ENCODE measurements at regions not wholly inside any gene's neighbourhood (a gene's known extent, or its start where the extent isn't known, plus 50 kb on each side); places are given as distances from the start of the nearest gene placed in this dataset.

GRCh38 chr1:117295001-117295400, 72.2 kb upstream of the MAN1A2 start:
- Histone ChIP-seq H3K27me3 (replicated peaks in 1 of 2; ENCODE audit: control insufficient read depth in 2 of 2, extremely low read depth in 1 of 2, insufficient read depth in 2 of 2, low read length in 1 of 2) (peaks cover 0 to 4% of the 10 kb centered on the region in 2 experiments), H3K36me3 (ENCODE audit: control insufficient read depth in 2 of 2, extremely low read depth in 1 of 2, insufficient read depth in 1 of 2, low read length in 1 of 2) (no peaks in the 10 kb centered on the region), H3K4me1 (ENCODE audit: control insufficient read depth in 1 of 2, extremely low read depth in 1 of 2, insufficient read depth in 2 of 2, low read length in 2 of 2) (no peaks in the 10 kb centered on the region), H3K27ac (ENCODE audit: low read length) (no peak overlapping the region), H3K9me3 (no peaks in the 10 kb centered on the region), H3K4me3 (ENCODE audit: control insufficient read depth in 1 of 2, extremely low read depth in 1 of 2, low read length in 1 of 2) (no peak overlapping the region)
- Mint-ChIP-seq H3K4me3 (no peak overlapping the region), H3K9me3 (no peaks in the 10 kb centered on the region), H3K4me1 (no peaks in the 10 kb centered on the region), H3K27ac (no peak overlapping the region), H3K36me3 (no peaks in the 10 kb centered on the region), H3K27me3 (peaks cover 0 to 3% of the 10 kb centered on the region in 2 donors)
- DNase-seq (no peak), ATAC-seq (replicated peaks in 1 of 4) (no peak)
- ChIA-PET POLR2A (no interaction called here), CTCF (no interaction called here)
- 70% methylated on average over 1 of the region's 2 CpGs for WGBS (ENCODE audit: insufficient coverage)

- no peaks in the 10 kb centered on the region for H3K27me3 ChIP-seq (replicated peaks in 1 of 2; ENCODE audit: control insufficient read depth in 2 of 2, extremely low read depth in 1 of 2, insufficient read depth in 2 of 2, low read length in 1 of 2)
- no peak overlapping the region for H3K4me3 ChIP-seq (ENCODE audit: control insufficient read depth in 1 of 2, extremely low read depth in 1 of 2, low read length in 1 of 2)
- no peaks in the 10 kb centered on the region for H3K9me3 Mint-ChIP-seq
- H3K4me1 ChIP-seq (ENCODE audit: control insufficient read depth in 1 of 2, extremely low read depth in 1 of 2, insufficient read depth in 2 of 2, low read length in 2 of 2) = no peaks in the 10 kb centered on the region
- peaks cover 1 to 3% of the 10 kb centered on the region in 2 donors for H3K27me3 Mint-ChIP-seq
- no peak for ATAC-seq (replicated peaks in 1 of 4)
- H3K36me3 ChIP-seq (ENCODE audit: control insufficient read depth in 2 of 2, extremely low read depth in 1 of 2, insufficient read depth in 1 of 2, low read length in 1 of 2) = no peaks in the 10 kb centered on the region
- no peaks in the 10 kb centered on the region for H3K4me1 Mint-ChIP-seq
- POLR2A ChIA-PET = no interaction called here
- H3K27ac ChIP-seq (ENCODE audit: low read length) = no peak overlapping the region
- H3K9me3 ChIP-seq = no peaks in the 10 kb centered on the region
- no peak for DNase-seq
- H3K36me3 Mint-ChIP-seq = no peaks in the 10 kb centered on the region
- H3K4me3 Mint-ChIP-seq = no peak overlapping the region
- H3K27ac Mint-ChIP-seq = no peak overlapping the region
- CTCF ChIA-PET = no interaction called here
These were observed 76.4 kb upstream of the MAN1A2 start for GRCh38 chr1:117290890-117291289.

- no peak overlapping the region for H3K4me3 ChIP-seq (ENCODE audit: control insufficient read depth in 1 of 2, extremely low read depth in 1 of 2, low read length in 1 of 2)
- no peak overlapping the region for H3K27ac Mint-ChIP-seq
- H3K36me3 Mint-ChIP-seq = no peaks in the 10 kb centered on the region
- POLR2A ChIA-PET = no interaction called here
- DNase-seq (no peak), ATAC-seq (replicated peaks in 1 of 4) (no peak)
- no peaks in the 10 kb centered on the region for H3K4me1 ChIP-seq (ENCODE audit: control insufficient read depth in 1 of 2, extremely low read depth in 1 of 2, insufficient read depth in 2 of 2, low read length in 2 of 2)
- no peaks in the 10 kb centered on the region for H3K4me1 Mint-ChIP-seq
- no CpG with 5 or more reads among the region's 3 CpGs for WGBS (ENCODE audit: insufficient coverage)
- peaks cover 0 to 1% of the 10 kb centered on the region in 2 donors for H3K27me3 Mint-ChIP-seq
- CTCF ChIA-PET = no interaction called here
- H3K9me3 Mint-ChIP-seq = no peaks in the 10 kb centered on the region
- H3K27me3 ChIP-seq (replicated peaks in 1 of 2; ENCODE audit: control insufficient read depth in 2 of 2, extremely low read depth in 1 of 2, insufficient read depth in 2 of 2, low read length in 1 of 2) = no peaks in the 10 kb centered on the region
- no peak overlapping the region for H3K4me3 Mint-ChIP-seq
- no peaks in the 10 kb centered on the region for H3K36me3 ChIP-seq (ENCODE audit: control insufficient read depth in 2 of 2, extremely low read depth in 1 of 2, insufficient read depth in 1 of 2, low read length in 1 of 2)
- no peaks in the 10 kb centered on the region for H3K9me3 ChIP-seq
- H3K27ac ChIP-seq (ENCODE audit: low read length) = no peak overlapping the region
These were observed 77.9 kb upstream of the MAN1A2 start for GRCh38 chr1:117289316-117289870.

GRCh38 chr1:117286562-117286961, 75.8 kb upstream of the VTCN1 start:
- H3K9me3 ChIP-seq = no peaks in the 10 kb centered on the region
- H3K36me3 Mint-ChIP-seq = no peaks in the 10 kb centered on the region
- H3K36me3 ChIP-seq (ENCODE audit: control insufficient read depth in 2 of 2, extremely low read depth in 1 of 2, insufficient read depth in 1 of 2, low read length in 1 of 2) = no peaks in the 10 kb centered on the region
- no CpG with 5 or more reads among the region's 2 CpGs for WGBS (ENCODE audit: insufficient coverage)
- CTCF ChIA-PET = interaction anchor here in 1 of 2 donors (0.8 kb wide), 1 partner anchor 1587 kb away, joined by 5 read pairs; no protein-coding TSS in a partner anchor
- H3K4me3 Mint-ChIP-seq = no peak overlapping the region
- no peaks in the 10 kb centered on the region for H3K4me1 Mint-ChIP-seq
- no peak overlapping the region for H3K27ac Mint-ChIP-seq
- no peak overlapping the region for H3K27ac ChIP-seq (ENCODE audit: low read length)
- H3K27me3 Mint-ChIP-seq = peaks cover 0 to 1% of the 10 kb centered on the region in 2 donors
- no peaks in the 10 kb centered on the region for H3K27me3 ChIP-seq (replicated peaks in 1 of 2; ENCODE audit: control insufficient read depth in 2 of 2, extremely low read depth in 1 of 2, insufficient read depth in 2 of 2, low read length in 1 of 2)
- DNase-seq (no peak), ATAC-seq (replicated peaks in 1 of 4) (no peak)
- no peak overlapping the region for H3K4me3 ChIP-seq (ENCODE audit: control insufficient read depth in 1 of 2, extremely low read depth in 1 of 2, low read length in 1 of 2)
- H3K4me1 ChIP-seq (ENCODE audit: control insufficient read depth in 1 of 2, extremely low read depth in 1 of 2, insufficient read depth in 2 of 2, low read length in 2 of 2) = no peaks in the 10 kb centered on the region
- POLR2A ChIA-PET = no interaction called here
- H3K9me3 Mint-ChIP-seq = no peaks in the 10 kb centered on the region

GRCh38 chr1:117286145-117286544, 75.4 kb upstream of the VTCN1 start:
- H3K4me1 Mint-ChIP-seq = no peaks in the 10 kb centered on the region
- no peak for DNase-seq
- POLR2A ChIA-PET = no interaction called here
- WGBS (ENCODE audit: insufficient coverage) = no CpG with 5 or more reads among the region's 1 CpG
- Histone ChIP-seq H3K4me3 (ENCODE audit: control insufficient read depth in 1 of 2, extremely low read depth in 1 of 2, low read length in 1 of 2) (no peak overlapping the region), H3K4me1 (ENCODE audit: control insufficient read depth in 1 of 2, extremely low read depth in 1 of 2, insufficient read depth in 2 of 2, low read length in 2 of 2) (no peaks in the 10 kb centered on the region), H3K27ac (ENCODE audit: low read length) (no peak overlapping the region), H3K27me3 (replicated peaks in 1 of 2; ENCODE audit: control insufficient read depth in 2 of 2, extremely low read depth in 1 of 2, insufficient read depth in 2 of 2, low read length in 1 of 2) (no peaks in the 10 kb centered on the region), H3K36me3 (ENCODE audit: control insufficient read depth in 2 of 2, extremely low read depth in 1 of 2, insufficient read depth in 1 of 2, low read length in 1 of 2) (no peaks in the 10 kb centered on the region), H3K9me3 (no peaks in the 10 kb centered on the region)
- H3K4me3 Mint-ChIP-seq = no peak overlapping the region
- no peak for ATAC-seq (replicated peaks in 1 of 4)
- CTCF ChIA-PET = interaction anchor here (0.7 to 0.8 kb wide), 2 partner anchors 24 to 1587 kb away, joined by 5 to 7 read pairs; no protein-coding TSS in a partner anchor
- peaks cover 0 to 1% of the 10 kb centered on the region in 2 donors for H3K27me3 Mint-ChIP-seq
- no peaks in the 10 kb centered on the region for H3K9me3 Mint-ChIP-seq
- no peaks in the 10 kb centered on the region for H3K36me3 Mint-ChIP-seq
- no peak overlapping the region for H3K27ac Mint-ChIP-seq

- CTCF ChIA-PET = interaction anchor here (0.6 to 1.1 kb wide), 2 partner anchors 20 to 261 kb away, joined by 3 to 4 read pairs; no protein-coding TSS in a partner anchor
- H3K27me3 Mint-ChIP-seq = peaks cover 0 to 1% of the 10 kb centered on the region in 2 donors
- no peaks in the 10 kb centered on the region for H3K36me3 Mint-ChIP-seq
- H3K27me3 ChIP-seq (replicated peaks in 1 of 2; ENCODE audit: control insufficient read depth in 2 of 2, extremely low read depth in 1 of 2, insufficient read depth in 2 of 2, low read length in 1 of 2) = no peaks in the 10 kb centered on the region
- no peaks in the 10 kb centered on the region for H3K9me3 Mint-ChIP-seq
- ATAC-seq (replicated peaks in 1 of 4) = no peak
- no peak overlapping the region for H3K27ac Mint-ChIP-seq
- H3K4me3 Mint-ChIP-seq = no peak overlapping the region
- H3K27ac ChIP-seq (ENCODE audit: low read length) = no peak overlapping the region
- no peaks in the 10 kb centered on the region for H3K4me1 Mint-ChIP-seq
- DNase-seq = peak in 1 of 35 experiments; percentile 5
- no peak overlapping the region for H3K4me3 ChIP-seq (ENCODE audit: control insufficient read depth in 1 of 2, extremely low read depth in 1 of 2, low read length in 1 of 2)
- no peaks in the 10 kb centered on the region for H3K36me3 ChIP-seq (ENCODE audit: control insufficient read depth in 2 of 2, extremely low read depth in 1 of 2, insufficient read depth in 1 of 2, low read length in 1 of 2)
- WGBS (ENCODE audit: insufficient coverage) = 33% methylated on average over 1 of the region's 3 CpGs
- H3K4me1 ChIP-seq (ENCODE audit: control insufficient read depth in 1 of 2, extremely low read depth in 1 of 2, insufficient read depth in 2 of 2, low read length in 2 of 2) = no peaks in the 10 kb centered on the region
- H3K9me3 ChIP-seq = no peaks in the 10 kb centered on the region
- POLR2A ChIA-PET = no interaction called here
These were observed 73.9 kb upstream of the VTCN1 start for GRCh38 chr1:117284399-117285215.
